OCI-LY1 (cell line): ENCODE measurements at regions not wholly inside any gene's neighbourhood (a gene's known extent, or its start where the extent isn't known, plus 50 kb on each side); places are given as distances from the start of the nearest gene placed in this dataset.

Experiments
- H2AFZ ChIP-seq: fragments of 200-600 bp; sonication (generic), shearing (Covaris generic); 2 replicates; pipeline ENCODE4 v1.6.0; 2014; ENCODE audit warnings: antibody characterized with exemption, mild to moderate bottlenecking, low read length
- H3F3A ChIP-seq: fragments of 200-600 bp; sonication (generic), shearing (Covaris generic); 2 replicates; pipeline ENCODE4 v1.6.0; 2014; ENCODE audit warnings: mild to moderate bottlenecking, antibody characterized with exemption, low read length, moderate library complexity; ENCODE audit not compliant: insufficient read depth
- H3K27ac ChIP-seq: fragments of 200-600 bp; sonication (generic); 2 replicates; pipeline ENCODE4 v1.5.1; 2014; ENCODE audit warnings: low read length, mixed run types, mild to moderate bottlenecking, low read depth; ENCODE audit not compliant: poor library complexity, severe bottlenecking
- H3K27me3 ChIP-seq: fragments of 200-600 bp; sonication (generic); 2 replicates; pipeline ENCODE4 v1.6.0; 2014; ENCODE audit warnings: antibody characterized with exemption, mild to moderate bottlenecking, low read length, moderate library complexity; ENCODE audit not compliant: insufficient read depth
- H3K36me3 ChIP-seq: fragments of 200-600 bp; sonication (generic); 2 replicates; pipeline ENCODE4 v1.6.1; 2014; ENCODE audit warnings: mild to moderate bottlenecking, antibody characterized with exemption, low read length, moderate library complexity, mixed read lengths; ENCODE audit not compliant: insufficient read depth
- H3K4me1 ChIP-seq: fragments of 200-600 bp; sonication (generic); 2 replicates; pipeline ENCODE4 v1.5.1; 2014; ENCODE audit warnings: mild to moderate bottlenecking, low read length, moderate library complexity; ENCODE audit not compliant: insufficient read depth, severe bottlenecking
- H3K4me2 ChIP-seq: fragments of 200-600 bp; sonication (generic), shearing (Covaris generic); 2 replicates; pipeline ENCODE4 v1.6.1; 2014; ENCODE audit warnings: low read length
- H3K4me3 ChIP-seq: fragments of 200-600 bp; sonication (generic); 2 replicates; pipeline ENCODE4 v1.5.1; 2014; ENCODE audit warnings: low read length, low read depth, mild to moderate bottlenecking, mixed read lengths; ENCODE audit not compliant: poor library complexity, severe bottlenecking
- H3K79me2 ChIP-seq: fragments of 200-600 bp; shearing (Covaris generic); 2 replicates; pipeline ENCODE4 v1.6.1; 2016; ENCODE audit warnings: mixed run types, low read length, mixed read lengths; ENCODE audit not compliant: insufficient read depth
- H3K9ac ChIP-seq: fragments of 200-600 bp; sonication (generic), shearing (Covaris generic); 2 replicates; pipeline ENCODE4 v1.6.1; 2014; ENCODE audit warnings: mild to moderate bottlenecking, low read length, mixed read lengths
- H3K9me2 ChIP-seq: fragments of 200-600 bp; sonication (generic), shearing (Covaris generic); 2 replicates; pipeline ENCODE4 v1.6.1; 2014; ENCODE audit warnings: low read depth, mild to moderate bottlenecking, low read length, mixed read lengths
- H3K9me3 ChIP-seq: fragments of 200-600 bp; shearing (Covaris generic); 2 replicates; pipeline ENCODE4 v1.6.1; 2014; ENCODE audit warnings: low read length, mixed read lengths
- H4K20me1 ChIP-seq: fragments of 200-600 bp; sonication (generic), shearing (Covaris generic); 2 replicates; pipeline ENCODE4 v1.6.0; 2016; ENCODE audit warnings: mild to moderate bottlenecking, low read length; ENCODE audit not compliant: insufficient read depth
- EZH2 ChIP-seq: fragments of 200-600 bp; sonication (generic), shearing (Covaris generic); IDR thresholded peaks from 2 replicates; pipeline ENCODE4 v1.8.0; 2017; ENCODE audit warnings: borderline replicate concordance, mixed run types, mild to moderate bottlenecking, antibody characterized with exemption, low read length, moderate library complexity, mixed read lengths
- TF ChIP-seq, protein P1 (sequence below): fragments of 200-600 bp; sonication (generic), shearing (Covaris generic); IDR thresholded peaks from 2 replicates; pipeline ENCODE4 v1.5.1; 2017; ENCODE audit warnings: mild to moderate bottlenecking, antibody characterized with exemption, low read length, moderate library complexity, mixed read lengths

DNA sequence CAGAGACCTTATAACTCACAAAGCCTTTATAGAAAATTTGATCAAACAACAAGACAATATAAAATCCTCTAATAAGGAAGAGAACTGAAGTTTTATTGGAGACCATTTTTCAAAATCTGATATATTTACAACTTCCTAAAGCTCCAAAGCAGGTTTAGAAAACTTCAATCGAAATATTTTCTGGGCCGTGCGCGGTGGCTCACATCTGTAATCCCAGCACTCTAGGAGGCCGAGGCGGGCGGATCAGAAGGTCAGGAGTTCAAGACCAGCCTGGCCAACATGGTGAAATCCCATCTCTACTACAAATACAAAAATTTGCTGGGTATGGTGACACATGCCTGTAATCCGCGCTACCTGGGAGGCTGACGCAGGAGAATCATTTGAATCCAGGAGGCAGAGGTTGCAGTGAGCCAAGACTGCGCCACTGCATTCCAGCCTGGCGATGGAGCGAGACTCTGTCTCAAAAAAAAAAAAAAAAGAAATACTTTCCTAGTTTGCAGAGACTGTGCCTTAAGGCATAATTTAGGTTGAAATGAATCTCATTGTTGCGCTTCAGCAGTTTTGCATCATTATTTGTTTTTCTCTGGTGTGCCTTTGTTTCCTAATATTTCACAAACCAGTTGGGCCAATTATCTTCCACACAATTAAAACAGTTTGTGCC lies 60.6 kb upstream of the ASIP start:
- no peak overlapping the region for H3K4me2 ChIP-seq
- no peaks in the 10 kb centered on the region for H3K9me3 ChIP-seq
- H4K20me1 ChIP-seq: no peaks in the 10 kb centered on the region
- H3K4me1 ChIP-seq: no peaks in the 10 kb centered on the region
- no peak overlapping the region for H3K27ac ChIP-seq
- TF ChIP-seq, protein P1, sequence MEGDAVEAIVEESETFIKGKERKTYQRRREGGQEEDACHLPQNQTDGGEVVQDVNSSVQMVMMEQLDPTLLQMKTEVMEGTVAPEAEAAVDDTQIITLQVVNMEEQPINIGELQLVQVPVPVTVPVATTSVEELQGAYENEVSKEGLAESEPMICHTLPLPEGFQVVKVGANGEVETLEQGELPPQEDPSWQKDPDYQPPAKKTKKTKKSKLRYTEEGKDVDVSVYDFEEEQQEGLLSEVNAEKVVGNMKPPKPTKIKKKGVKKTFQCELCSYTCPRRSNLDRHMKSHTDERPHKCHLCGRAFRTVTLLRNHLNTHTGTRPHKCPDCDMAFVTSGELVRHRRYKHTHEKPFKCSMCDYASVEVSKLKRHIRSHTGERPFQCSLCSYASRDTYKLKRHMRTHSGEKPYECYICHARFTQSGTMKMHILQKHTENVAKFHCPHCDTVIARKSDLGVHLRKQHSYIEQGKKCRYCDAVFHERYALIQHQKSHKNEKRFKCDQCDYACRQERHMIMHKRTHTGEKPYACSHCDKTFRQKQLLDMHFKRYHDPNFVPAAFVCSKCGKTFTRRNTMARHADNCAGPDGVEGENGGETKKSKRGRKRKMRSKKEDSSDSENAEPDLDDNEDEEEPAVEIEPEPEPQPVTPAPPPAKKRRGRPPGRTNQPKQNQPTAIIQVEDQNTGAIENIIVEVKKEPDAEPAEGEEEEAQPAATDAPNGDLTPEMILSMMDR: no peak
- no peak for TF ChIP-seq EZH2
- no peak overlapping the region for H3K4me3 ChIP-seq
- H3K36me3 ChIP-seq: no peaks in the 10 kb centered on the region
- no peaks in the 10 kb centered on the region for H3K79me2 ChIP-seq
- no peaks in the 10 kb centered on the region for H3F3A ChIP-seq
- no peak overlapping the region for H3K9ac ChIP-seq
- no peaks in the 10 kb centered on the region for H3K9me2 ChIP-seq
- 0 out of 2 replicates have a peak, but pooled peaks cover 6% of the 10 kb centered on the region for H3K27me3 ChIP-seq
- H2AFZ ChIP-seq: no peak overlapping the region

DNA sequence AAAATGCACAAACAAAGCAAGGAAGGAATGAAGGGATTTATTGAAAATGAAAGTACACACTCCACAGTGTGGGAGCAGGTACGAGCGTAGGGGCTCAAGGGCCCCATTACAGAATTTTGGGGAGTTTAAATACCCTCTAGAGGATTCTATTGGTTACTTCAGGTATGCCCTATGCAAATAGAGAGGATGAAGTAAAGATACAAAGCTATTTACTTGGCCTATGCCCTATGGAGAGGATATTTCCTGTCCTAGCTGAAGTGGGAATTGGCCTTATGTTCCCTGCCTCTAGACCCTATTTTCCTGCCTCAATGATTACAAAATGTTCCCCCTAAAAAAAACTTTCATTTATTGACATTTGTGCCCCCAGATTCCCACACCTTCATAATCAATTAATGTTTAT lies 59.7 kb upstream of the ASIP start:
- 0 out of 2 replicates have a peak, but pooled peaks cover 6% of the 10 kb centered on the region for H3K27me3 ChIP-seq
- H2AFZ ChIP-seq: no peak overlapping the region
- H3K27ac ChIP-seq: no peak overlapping the region
- no peaks in the 10 kb centered on the region for H3K36me3 ChIP-seq
- H3K4me1 ChIP-seq: no peaks in the 10 kb centered on the region
- H3K9me3 ChIP-seq: no peaks in the 10 kb centered on the region
- no peaks in the 10 kb centered on the region for H3K9me2 ChIP-seq
- H3K9ac ChIP-seq: no peak overlapping the region
- no peaks in the 10 kb centered on the region for H3K79me2 ChIP-seq
- no peaks in the 10 kb centered on the region for H4K20me1 ChIP-seq
- no peak for TF ChIP-seq EZH2
- TF ChIP-seq, protein P1: no peak
- no peaks in the 10 kb centered on the region for H3F3A ChIP-seq
- H3K4me3 ChIP-seq: no peak overlapping the region
- H3K4me2 ChIP-seq: no peak overlapping the region

DNA sequence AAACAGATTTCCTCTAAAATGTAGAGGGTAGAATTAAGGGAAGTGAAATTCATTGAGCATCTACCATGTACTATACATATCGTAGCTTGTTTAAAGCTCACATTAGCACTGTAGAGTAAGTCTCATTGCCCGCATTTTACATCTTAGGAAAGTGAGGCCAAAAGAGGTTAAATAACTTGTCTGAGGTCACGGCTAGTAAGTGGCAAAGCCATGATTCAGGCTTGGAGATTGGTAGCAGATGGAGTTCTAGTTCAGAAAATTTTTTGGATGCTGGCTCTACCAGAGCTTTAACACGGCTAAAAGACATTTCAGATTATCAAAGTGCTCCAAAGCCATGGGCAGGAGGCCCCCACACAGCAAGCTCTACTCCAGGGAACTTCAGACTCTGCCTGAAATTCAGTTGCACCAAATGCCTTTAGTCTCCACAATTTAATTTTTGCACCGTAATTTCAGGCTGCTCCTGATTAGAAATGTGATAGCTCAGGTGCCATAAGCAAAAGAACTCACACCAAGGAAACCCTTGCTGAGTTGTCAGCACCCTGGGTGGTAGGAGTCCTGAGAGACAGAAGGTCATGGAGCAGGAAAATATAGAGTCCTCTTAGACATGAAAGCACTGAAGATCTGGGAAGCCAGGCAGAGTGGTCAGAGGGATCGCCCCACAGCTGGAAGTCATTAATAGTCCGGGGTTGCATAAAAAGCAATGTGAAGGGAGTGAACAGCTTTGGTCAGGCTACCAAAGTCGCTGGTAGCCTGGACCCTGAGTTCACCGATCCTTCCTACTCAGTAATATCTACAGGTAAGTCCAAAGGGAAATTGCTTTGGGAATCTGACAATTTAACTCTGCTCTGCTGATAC lies 55.2 kb upstream of the ASIP start:
- H3K27me3 ChIP-seq: no peaks in the 10 kb centered on the region
- H3K9me2 ChIP-seq: no peaks in the 10 kb centered on the region
- H2AFZ ChIP-seq: no peak overlapping the region
- no peaks in the 10 kb centered on the region for H3K4me1 ChIP-seq
- H3K4me3 ChIP-seq: no peak overlapping the region
- H3K4me2 ChIP-seq: no peak overlapping the region
- H4K20me1 ChIP-seq: no peaks in the 10 kb centered on the region
- H3K9ac ChIP-seq: no peak overlapping the region
- TF ChIP-seq EZH2: no peak
- TF ChIP-seq, protein P1: no peak
- no peak overlapping the region for H3K27ac ChIP-seq
- H3F3A ChIP-seq: no peaks in the 10 kb centered on the region
- H3K36me3 ChIP-seq: no peaks in the 10 kb centered on the region
- H3K9me3 ChIP-seq: no peaks in the 10 kb centered on the region
- H3K79me2 ChIP-seq: no peaks in the 10 kb centered on the region
